ENCODE measurements at regions not wholly inside any gene's neighbourhood (a gene's known extent, or its start where the extent isn't known, plus 50 kb on each side); places are given as distances from the start of the nearest gene placed in this dataset.

DNA sequence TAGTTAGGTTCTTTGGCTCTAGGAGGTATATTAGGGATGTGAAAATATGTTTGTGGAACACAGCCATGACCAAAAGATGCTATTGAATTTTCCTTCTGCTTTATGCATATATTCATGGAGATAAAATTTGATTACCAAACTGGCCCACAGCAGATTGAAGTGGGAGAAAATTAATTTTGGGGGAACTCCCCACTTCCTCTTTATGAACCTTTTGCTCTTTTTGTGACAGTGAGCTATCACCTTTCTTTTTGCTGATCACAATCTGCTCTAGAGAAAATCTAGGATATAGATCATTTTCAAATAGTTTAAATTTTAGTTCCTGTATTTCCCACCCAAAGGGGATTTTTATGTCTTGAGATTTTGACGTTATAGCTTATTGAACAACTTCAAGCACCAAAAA lies 313.0 kb downstream of the GABRB2 start:
- no peak for TF ChIP-seq POLR2A (IDR thresholded peaks at IDR 0.05)
- TF ChIP-seq, protein P1, sequence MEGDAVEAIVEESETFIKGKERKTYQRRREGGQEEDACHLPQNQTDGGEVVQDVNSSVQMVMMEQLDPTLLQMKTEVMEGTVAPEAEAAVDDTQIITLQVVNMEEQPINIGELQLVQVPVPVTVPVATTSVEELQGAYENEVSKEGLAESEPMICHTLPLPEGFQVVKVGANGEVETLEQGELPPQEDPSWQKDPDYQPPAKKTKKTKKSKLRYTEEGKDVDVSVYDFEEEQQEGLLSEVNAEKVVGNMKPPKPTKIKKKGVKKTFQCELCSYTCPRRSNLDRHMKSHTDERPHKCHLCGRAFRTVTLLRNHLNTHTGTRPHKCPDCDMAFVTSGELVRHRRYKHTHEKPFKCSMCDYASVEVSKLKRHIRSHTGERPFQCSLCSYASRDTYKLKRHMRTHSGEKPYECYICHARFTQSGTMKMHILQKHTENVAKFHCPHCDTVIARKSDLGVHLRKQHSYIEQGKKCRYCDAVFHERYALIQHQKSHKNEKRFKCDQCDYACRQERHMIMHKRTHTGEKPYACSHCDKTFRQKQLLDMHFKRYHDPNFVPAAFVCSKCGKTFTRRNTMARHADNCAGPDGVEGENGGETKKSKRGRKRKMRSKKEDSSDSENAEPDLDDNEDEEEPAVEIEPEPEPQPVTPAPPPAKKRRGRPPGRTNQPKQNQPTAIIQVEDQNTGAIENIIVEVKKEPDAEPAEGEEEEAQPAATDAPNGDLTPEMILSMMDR (IDR thresholded peaks at IDR 0.05 in 4 of 5, conservative IDR thresholded peaks at IDR 0.05 in 1 of 5), result no peak
